Smooth muscle cell (in vitro differentiated cells): ENCODE measurements at regions not wholly inside any gene's neighbourhood (a gene's known extent, or its start where the extent isn't known, plus 50 kb on each side); places are given as distances from the start of the nearest gene placed in this dataset.

Experiments used
- DNase-seq: peaks from one replicate; lab custom pipeline; 2025; ENCODE audit not compliant: unreplicated experiment; lab: John Stamatoyannopoulos, UW
- H2AFZ ChIP-seq: fragments of 200-600 bp; sonication (generic); 2 replicates; pipeline ENCODE4 v1.6.0; 2016; ENCODE audit warnings: antibody characterized with exemption, low read depth, mild to moderate bottlenecking
- H3F3A ChIP-seq: fragments of 200-600 bp; sonication (generic); 2 replicates; pipeline ENCODE4 v1.6.0; 2017; ENCODE audit warnings: antibody characterized with exemption, low read depth
- H3K27ac ChIP-seq: fragments of 200-600 bp; sonication (generic); 2 replicates; pipeline ENCODE4 v1.5.1; 2016; ENCODE audit warnings: low read depth, mild to moderate bottlenecking
- H3K27me3 ChIP-seq: fragments of 200-600 bp; sonication (generic); 2 replicates; pipeline ENCODE4 v1.6.1; 2016; ENCODE audit warnings: low read depth, mild to moderate bottlenecking
- H3K36me3 ChIP-seq: fragments of 200-600 bp; sonication (generic); 2 replicates; pipeline ENCODE4 v1.5.1; 2016; ENCODE audit warnings: low read depth
- H3K4me1 ChIP-seq: fragments of 200-600 bp; sonication (generic); 2 replicates; pipeline ENCODE4 v1.5.1; 2016; ENCODE audit warnings: low read depth
- H3K4me2 ChIP-seq: fragments of 200-600 bp; sonication (generic); 2 replicates; pipeline ENCODE4 v1.6.0; 2016; ENCODE audit warnings: mild to moderate bottlenecking
- H3K4me3 ChIP-seq: fragments of 200-600 bp; sonication (generic); 2 replicates; pipeline ENCODE4 v1.5.1; 2016; ENCODE audit warnings: mild to moderate bottlenecking
- H3K79me2 ChIP-seq: fragments of 200-600 bp; sonication (generic); 2 replicates; pipeline ENCODE4 v1.6.0; 2016; ENCODE audit warnings: low read depth, mild to moderate bottlenecking
- H3K9ac ChIP-seq: fragments of 200-600 bp; sonication (generic); 2 replicates; pipeline ENCODE4 v1.6.0; 2016; ENCODE audit warnings: low read depth
- H3K9me3 ChIP-seq: fragments of 200-600 bp; sonication (generic); replicated peaks from 2 replicates; pipeline ENCODE4 v1.5.1; 2016; ENCODE audit warnings: low read depth
- H4K20me1 ChIP-seq: fragments of 200-600 bp; sonication (generic); 2 replicates; pipeline ENCODE4 v1.6.0; 2016; ENCODE audit warnings: low read depth
- WGBS: methylation state at CpG from one replicate; pipeline ENCODE4 v1.1.7; 2016; ENCODE audit warnings: low lambda C conversion rate; 5-methylcytosine and 5-hydroxymethylcytosine counted together
- TF ChIP-seq, protein P1 (sequence below): fragments of 200-600 bp; sonication (generic); IDR thresholded peaks from 2 replicates; pipeline ENCODE4 v1.5.1; 2017; ENCODE audit warnings: borderline replicate concordance, mild to moderate bottlenecking, antibody characterized with exemption; ENCODE audit not compliant: insufficient read depth, poor library complexity, severe bottlenecking

DNA sequence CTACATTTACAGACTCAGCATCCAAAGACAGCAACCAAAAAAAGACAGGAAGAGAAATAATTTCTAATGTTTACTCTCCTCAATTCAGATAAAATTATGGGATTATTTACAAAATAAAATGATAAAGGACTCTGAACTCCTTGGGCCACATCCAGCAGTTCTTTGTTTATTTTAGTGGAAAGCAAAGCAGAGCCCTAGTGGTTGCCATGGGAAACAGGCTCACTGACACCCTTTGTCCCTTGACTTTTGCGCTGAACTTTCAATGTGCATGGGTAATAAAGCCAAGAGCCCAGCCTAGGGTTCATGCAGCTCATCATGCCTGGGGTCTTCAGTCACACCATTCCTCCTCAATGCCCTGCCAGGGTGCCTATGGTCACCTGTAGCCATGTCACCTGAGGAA lies 442.6 kb upstream of the IGFBP3 start:
- H3F3A ChIP-seq = no peaks in the 10 kb centered on the region
- no peak overlapping the region for H3K9ac ChIP-seq
- H3K36me3 ChIP-seq = no peaks in the 10 kb centered on the region
- no peaks in the 10 kb centered on the region for H3K27me3 ChIP-seq
- no peak overlapping the region for H3K4me2 ChIP-seq
- no peak overlapping the region for H3K4me3 ChIP-seq
- no peak overlapping the region for H3K27ac ChIP-seq
- no peaks in the 10 kb centered on the region for H3K79me2 ChIP-seq
- H3K9me3 ChIP-seq = no peaks in the 10 kb centered on the region
- TF ChIP-seq, protein P1, sequence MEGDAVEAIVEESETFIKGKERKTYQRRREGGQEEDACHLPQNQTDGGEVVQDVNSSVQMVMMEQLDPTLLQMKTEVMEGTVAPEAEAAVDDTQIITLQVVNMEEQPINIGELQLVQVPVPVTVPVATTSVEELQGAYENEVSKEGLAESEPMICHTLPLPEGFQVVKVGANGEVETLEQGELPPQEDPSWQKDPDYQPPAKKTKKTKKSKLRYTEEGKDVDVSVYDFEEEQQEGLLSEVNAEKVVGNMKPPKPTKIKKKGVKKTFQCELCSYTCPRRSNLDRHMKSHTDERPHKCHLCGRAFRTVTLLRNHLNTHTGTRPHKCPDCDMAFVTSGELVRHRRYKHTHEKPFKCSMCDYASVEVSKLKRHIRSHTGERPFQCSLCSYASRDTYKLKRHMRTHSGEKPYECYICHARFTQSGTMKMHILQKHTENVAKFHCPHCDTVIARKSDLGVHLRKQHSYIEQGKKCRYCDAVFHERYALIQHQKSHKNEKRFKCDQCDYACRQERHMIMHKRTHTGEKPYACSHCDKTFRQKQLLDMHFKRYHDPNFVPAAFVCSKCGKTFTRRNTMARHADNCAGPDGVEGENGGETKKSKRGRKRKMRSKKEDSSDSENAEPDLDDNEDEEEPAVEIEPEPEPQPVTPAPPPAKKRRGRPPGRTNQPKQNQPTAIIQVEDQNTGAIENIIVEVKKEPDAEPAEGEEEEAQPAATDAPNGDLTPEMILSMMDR = no peak
- no peaks in the 10 kb centered on the region for H4K20me1 ChIP-seq
- DNase-seq = no peak
- H2AFZ ChIP-seq = no peak overlapping the region
- WGBS = 70% methylated on average over 1 of the region's 1 CpG
- H3K4me1 ChIP-seq = no peaks in the 10 kb centered on the region

DNA sequence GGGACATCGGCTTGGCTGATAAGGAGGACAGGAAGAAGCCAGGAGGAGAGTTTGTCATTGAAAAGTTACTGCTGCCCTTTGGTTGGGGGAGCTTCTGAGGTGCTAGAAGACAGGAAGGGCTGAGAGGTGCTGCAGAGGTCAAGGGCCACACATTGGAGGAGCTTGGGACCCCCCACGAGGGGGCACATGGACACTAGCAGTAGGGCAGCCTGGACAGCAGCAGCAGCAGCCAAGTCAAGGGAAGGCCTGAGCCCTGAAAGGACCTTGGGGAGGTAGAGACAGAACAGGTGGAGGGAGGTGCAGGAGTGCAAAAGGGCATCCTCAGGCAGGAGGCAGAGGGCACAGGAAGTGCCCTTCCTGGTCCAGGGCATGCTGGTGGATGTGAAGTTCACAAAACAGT lies 439.7 kb upstream of the IGFBP3 start:
- no peak overlapping the region for H3K4me3 ChIP-seq
- H2AFZ ChIP-seq = no peak overlapping the region
- no peak overlapping the region for H3K27ac ChIP-seq
- H3K4me2 ChIP-seq = no peak overlapping the region
- H3K36me3 ChIP-seq = no peaks in the 10 kb centered on the region
- 93% methylated on average over 2 of the region's 2 CpGs for WGBS
- no peaks in the 10 kb centered on the region for H3F3A ChIP-seq
- no peaks in the 10 kb centered on the region for H3K9me3 ChIP-seq
- TF ChIP-seq, protein P1 = no peak
- no peaks in the 10 kb centered on the region for H3K4me1 ChIP-seq
- no peaks in the 10 kb centered on the region for H3K27me3 ChIP-seq
- no peak for DNase-seq
- H3K9ac ChIP-seq = no peak overlapping the region
- H3K79me2 ChIP-seq = no peaks in the 10 kb centered on the region
- H4K20me1 ChIP-seq = no peaks in the 10 kb centered on the region

DNA sequence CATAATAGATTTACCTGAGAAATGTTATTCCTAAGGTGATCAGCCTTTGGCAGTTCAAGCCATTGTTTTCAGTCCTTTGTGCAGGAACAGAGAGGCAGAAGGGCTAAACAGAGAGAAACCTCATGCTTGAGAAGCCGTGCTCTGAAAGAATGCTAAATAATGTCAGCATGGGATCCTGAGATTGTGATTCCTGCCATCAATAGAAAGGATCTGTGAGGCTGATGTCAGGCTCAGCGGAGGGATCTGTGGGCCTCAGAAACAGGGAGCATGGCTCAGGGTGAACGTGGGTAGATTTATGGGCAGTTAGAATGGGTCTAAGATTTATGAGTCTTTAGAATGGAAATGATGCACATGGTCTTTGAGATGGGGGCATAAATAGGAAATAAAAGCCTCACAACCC lies 439.2 kb upstream of the IGFBP3 start:
- Histone ChIP-seq H3K4me3 (no peak overlapping the region), H3K27me3 (no peaks in the 10 kb centered on the region), H3K9ac (no peak overlapping the region), H3K4me1 (no peaks in the 10 kb centered on the region), H3K4me2 (no peak overlapping the region), H3K27ac (no peak overlapping the region), H3F3A (no peaks in the 10 kb centered on the region), H3K9me3 (no peaks in the 10 kb centered on the region), H3K36me3 (no peaks in the 10 kb centered on the region), H2AFZ (no peak overlapping the region), H4K20me1 (no peaks in the 10 kb centered on the region), H3K79me2 (no peaks in the 10 kb centered on the region)
- DNase-seq = no peak
- WGBS = 72% methylated on average over 3 of the region's 3 CpGs
- TF ChIP-seq, protein P1 = no peak

DNA sequence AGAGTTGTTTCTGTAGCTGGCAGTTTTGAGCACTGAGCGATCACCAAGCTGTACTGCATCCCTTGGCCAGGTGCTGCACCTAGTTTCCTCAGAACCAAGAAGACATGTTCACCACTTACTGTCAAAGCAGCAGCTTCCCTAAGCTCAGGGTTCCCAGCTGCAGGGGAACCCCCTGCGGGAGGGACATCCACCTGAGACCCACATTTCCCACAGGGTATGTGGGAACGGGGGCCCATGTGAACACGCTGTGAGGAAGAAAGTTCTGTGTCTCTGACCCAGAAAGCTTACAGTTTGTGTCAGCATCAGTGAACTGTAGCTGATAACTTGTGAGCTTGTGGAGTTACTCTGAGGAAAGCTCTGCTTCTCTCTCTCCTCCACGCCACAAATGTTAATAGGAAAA lies 436.8 kb upstream of the IGFBP3 start:
- DNase-seq = no peak
- no peak overlapping the region for H3K4me3 ChIP-seq
- H3K4me1 ChIP-seq = no peaks in the 10 kb centered on the region
- no peaks in the 10 kb centered on the region for H3K36me3 ChIP-seq
- WGBS = 97% methylated on average over 5 of the region's 5 CpGs
- H3K4me2 ChIP-seq = no peak overlapping the region
- H3K79me2 ChIP-seq = no peaks in the 10 kb centered on the region
- no peak overlapping the region for H2AFZ ChIP-seq
- no peaks in the 10 kb centered on the region for H3K9me3 ChIP-seq
- no peak overlapping the region for H3K27ac ChIP-seq
- TF ChIP-seq, protein P1 = no peak
- H3K9ac ChIP-seq = no peak overlapping the region
- H4K20me1 ChIP-seq = no peaks in the 10 kb centered on the region
- H3K27me3 ChIP-seq = no peaks in the 10 kb centered on the region
- H3F3A ChIP-seq = no peaks in the 10 kb centered on the region
